ENCODE measurements at regions not wholly inside any gene's neighbourhood (a gene's known extent, or its start where the extent isn't known, plus 50 kb on each side); places are given as distances from the start of the nearest gene placed in this dataset.
A peak's percentile ranks its signal among the peaks of the same experiment; 100 is the strongest.

DNA sequence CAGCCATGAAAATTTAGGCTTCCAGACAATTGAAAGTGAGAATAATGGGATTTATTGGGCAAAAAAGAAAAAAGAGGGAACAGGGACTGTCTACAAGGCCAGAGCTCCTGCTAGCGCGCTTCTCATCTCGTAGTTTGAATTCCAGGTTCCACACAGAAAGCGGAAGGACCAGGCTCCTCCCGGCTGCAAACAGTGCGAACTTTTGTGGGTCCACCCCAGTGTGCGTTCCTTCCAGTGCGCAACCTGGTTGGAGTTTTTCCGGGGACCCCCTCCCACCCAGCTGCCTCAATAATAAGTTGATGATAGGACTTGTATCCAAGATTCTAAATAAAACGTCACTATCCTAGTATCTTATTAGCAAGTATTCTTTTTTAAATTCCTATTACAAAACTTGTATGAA is 467.7 kb upstream of the TUSC1 start (continued):
- TF ChIP-seq, protein P1, sequence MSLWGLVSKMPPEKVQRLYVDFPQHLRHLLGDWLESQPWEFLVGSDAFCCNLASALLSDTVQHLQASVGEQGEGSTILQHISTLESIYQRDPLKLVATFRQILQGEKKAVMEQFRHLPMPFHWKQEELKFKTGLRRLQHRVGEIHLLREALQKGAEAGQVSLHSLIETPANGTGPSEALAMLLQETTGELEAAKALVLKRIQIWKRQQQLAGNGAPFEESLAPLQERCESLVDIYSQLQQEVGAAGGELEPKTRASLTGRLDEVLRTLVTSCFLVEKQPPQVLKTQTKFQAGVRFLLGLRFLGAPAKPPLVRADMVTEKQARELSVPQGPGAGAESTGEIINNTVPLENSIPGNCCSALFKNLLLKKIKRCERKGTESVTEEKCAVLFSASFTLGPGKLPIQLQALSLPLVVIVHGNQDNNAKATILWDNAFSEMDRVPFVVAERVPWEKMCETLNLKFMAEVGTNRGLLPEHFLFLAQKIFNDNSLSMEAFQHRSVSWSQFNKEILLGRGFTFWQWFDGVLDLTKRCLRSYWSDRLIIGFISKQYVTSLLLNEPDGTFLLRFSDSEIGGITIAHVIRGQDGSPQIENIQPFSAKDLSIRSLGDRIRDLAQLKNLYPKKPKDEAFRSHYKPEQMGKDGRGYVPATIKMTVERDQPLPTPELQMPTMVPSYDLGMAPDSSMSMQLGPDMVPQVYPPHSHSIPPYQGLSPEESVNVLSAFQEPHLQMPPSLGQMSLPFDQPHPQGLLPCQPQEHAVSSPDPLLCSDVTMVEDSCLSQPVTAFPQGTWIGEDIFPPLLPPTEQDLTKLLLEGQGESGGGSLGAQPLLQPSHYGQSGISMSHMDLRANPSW (CRISPR knock-in tag; conservative IDR thresholded peaks at IDR 0.05; ENCODE audit: low read depth) = no peak
- TF ChIP-seq KAT7 (CRISPR knock-in tag; IDR thresholded peaks at IDR 0.05; ENCODE audit: borderline replicate concordance) (no peak), ZNF396 (CRISPR knock-in tag; IDR thresholded peaks at IDR 0.05; ENCODE audit: borderline replicate concordance) (no peak), ZNF138 (CRISPR knock-in tag; conservative IDR thresholded peaks at IDR 0.05) (no peak), NR2C2 (CRISPR knock-in tag; IDR thresholded peaks at IDR 0.05) (no peak), NFYB (CRISPR knock-in tag; conservative IDR thresholded peaks at IDR 0.05; ENCODE audit: low read depth) (no peak)

DNA sequence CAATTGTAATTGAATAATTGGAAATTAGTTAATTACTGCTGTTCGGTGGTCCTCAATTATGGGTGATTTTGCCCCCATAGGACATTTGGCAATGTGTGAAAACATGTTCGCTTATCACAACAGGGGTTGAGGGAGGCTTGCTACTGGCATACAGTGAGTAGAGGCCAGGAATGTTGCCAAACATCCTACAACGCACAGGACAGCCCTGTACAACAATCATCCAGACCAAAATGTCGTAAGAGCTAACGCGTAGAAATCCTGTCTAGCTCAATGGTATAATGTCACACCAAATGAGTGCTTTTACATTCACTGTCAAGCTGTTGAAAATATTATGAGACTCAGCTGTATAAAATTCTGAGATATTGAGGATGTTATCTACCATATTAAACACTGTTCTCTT is 464.4 kb upstream of the TUSC1 start:
- no peak overlapping the region for H3K4me3 Mint-ChIP-seq
- peaks cover 8% of the 10 kb centered on the region; the same call in 1 of the 2 replicates for H3K9me3 Mint-ChIP-seq
- peaks cover 4% of the 10 kb centered on the region for H3K4me1 Mint-ChIP-seq
- H3K27me3 Mint-ChIP-seq (ENCODE audit: low read depth) = no peaks in the 10 kb centered on the region
- no peak for TF ChIP-seq ZBTB21 (CRISPR knock-in tag; IDR thresholded peaks at IDR 0.05; ENCODE audit: borderline replicate concordance)
- ATAC-seq = no peak
- CTCF ChIA-PET = no interaction called here
- 0 out of 2 replicates have a peak, but pooled peaks cover 2% of the 10 kb centered on the region for H3K36me3 Mint-ChIP-seq
- POLR2A ChIA-PET = no interaction called here
- no peak overlapping the region for H3K27ac Mint-ChIP-seq
- no peak for DNase-seq (ENCODE audit: low spot score)

DNA sequence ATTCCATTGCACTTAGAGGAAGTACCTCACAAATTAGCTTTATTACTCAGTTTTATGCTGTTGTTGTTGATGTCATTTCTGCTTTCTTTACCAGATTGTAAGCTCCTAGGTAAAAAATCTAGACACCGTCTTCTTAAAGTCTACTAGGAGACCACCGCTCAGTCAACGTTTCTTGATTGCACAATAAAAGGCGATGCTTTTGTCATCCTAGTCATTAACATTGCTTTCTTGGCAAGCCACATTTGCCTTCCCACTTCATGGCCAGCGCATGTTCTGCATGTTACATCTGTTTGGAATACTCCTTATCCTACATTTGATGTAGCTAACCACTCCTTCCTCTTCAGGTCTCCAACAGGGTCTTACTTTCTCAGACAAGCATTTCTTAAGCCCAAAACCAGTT is 464.0 kb upstream of the TUSC1 start:
- ChIA-PET CTCF (no interaction called here), POLR2A (no interaction called here)
- TF ChIP-seq, protein P2, sequence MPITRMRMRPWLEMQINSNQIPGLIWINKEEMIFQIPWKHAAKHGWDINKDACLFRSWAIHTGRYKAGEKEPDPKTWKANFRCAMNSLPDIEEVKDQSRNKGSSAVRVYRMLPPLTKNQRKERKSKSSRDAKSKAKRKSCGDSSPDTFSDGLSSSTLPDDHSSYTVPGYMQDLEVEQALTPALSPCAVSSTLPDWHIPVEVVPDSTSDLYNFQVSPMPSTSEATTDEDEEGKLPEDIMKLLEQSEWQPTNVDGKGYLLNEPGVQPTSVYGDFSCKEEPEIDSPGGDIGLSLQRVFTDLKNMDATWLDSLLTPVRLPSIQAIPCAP (CRISPR knock-in tag; IDR thresholded peaks at IDR 0.05) = no peak
- TF ChIP-seq, protein P3, sequence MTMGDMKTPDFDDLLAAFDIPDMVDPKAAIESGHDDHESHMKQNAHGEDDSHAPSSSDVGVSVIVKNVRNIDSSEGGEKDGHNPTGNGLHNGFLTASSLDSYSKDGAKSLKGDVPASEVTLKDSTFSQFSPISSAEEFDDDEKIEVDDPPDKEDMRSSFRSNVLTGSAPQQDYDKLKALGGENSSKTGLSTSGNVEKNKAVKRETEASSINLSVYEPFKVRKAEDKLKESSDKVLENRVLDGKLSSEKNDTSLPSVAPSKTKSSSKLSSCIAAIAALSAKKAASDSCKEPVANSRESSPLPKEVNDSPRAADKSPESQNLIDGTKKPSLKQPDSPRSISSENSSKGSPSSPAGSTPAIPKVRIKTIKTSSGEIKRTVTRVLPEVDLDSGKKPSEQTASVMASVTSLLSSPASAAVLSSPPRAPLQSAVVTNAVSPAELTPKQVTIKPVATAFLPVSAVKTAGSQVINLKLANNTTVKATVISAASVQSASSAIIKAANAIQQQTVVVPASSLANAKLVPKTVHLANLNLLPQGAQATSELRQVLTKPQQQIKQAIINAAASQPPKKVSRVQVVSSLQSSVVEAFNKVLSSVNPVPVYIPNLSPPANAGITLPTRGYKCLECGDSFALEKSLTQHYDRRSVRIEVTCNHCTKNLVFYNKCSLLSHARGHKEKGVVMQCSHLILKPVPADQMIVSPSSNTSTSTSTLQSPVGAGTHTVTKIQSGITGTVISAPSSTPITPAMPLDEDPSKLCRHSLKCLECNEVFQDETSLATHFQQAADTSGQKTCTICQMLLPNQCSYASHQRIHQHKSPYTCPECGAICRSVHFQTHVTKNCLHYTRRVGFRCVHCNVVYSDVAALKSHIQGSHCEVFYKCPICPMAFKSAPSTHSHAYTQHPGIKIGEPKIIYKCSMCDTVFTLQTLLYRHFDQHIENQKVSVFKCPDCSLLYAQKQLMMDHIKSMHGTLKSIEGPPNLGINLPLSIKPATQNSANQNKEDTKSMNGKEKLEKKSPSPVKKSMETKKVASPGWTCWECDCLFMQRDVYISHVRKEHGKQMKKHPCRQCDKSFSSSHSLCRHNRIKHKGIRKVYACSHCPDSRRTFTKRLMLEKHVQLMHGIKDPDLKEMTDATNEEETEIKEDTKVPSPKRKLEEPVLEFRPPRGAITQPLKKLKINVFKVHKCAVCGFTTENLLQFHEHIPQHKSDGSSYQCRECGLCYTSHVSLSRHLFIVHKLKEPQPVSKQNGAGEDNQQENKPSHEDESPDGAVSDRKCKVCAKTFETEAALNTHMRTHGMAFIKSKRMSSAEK (CRISPR knock-in tag; IDR thresholded peaks at IDR 0.05; ENCODE audit: borderline replicate concordance) = no peak
- H3K27ac Mint-ChIP-seq = no peak overlapping the region
- H3K4me1 Mint-ChIP-seq = peaks cover 4% of the 10 kb centered on the region
- H3K9me3 Mint-ChIP-seq = peaks cover 8% of the 10 kb centered on the region; the same call in 1 of the 2 replicates
- ATAC-seq (no peak), DNase-seq (ENCODE audit: low spot score) (no peak)
- no peak overlapping the region for H3K4me3 Mint-ChIP-seq
- H3K36me3 Mint-ChIP-seq = 0 out of 2 replicates have a peak, but pooled peaks cover 2% of the 10 kb centered on the region
- H3K27me3 Mint-ChIP-seq (ENCODE audit: low read depth) = no peaks in the 10 kb centered on the region

DNA sequence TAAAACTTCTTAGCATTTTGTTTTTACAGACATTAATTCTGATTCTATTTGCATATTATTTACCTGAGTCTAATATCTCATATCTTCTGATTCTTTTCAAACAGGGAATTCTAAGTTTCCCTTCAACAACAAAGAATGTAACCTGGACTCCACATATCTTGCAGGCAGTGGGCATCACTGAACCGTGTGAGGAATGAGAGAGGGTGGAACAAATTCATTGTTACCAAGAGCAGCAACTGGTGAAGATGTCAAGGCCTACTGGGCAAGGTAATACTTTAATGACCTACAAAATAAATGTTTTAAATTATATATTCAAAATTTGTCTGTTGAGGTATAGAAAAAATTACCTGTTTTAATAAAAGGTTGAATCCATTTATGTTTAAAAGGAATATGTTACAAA is 455.3 kb upstream of the TUSC1 start:
- ChIA-PET POLR2A (no interaction called here), CTCF (no interaction called here)
- Mint-ChIP-seq H3K27me3 (ENCODE audit: low read depth) (no peaks in the 10 kb centered on the region), H3K4me3 (no peak overlapping the region), H3K4me1 (peaks cover 9% of the 10 kb centered on the region), H3K27ac (0 out of 2 replicates have a peak overlapping the region, but pooled peaks have one; percentile 44), H3K36me3 (no peaks in the 10 kb centered on the region), H3K9me3 (no peaks in the 10 kb centered on the region)
- ATAC-seq = no peak
- no peak for DNase-seq (ENCODE audit: low spot score)
- TF ChIP-seq NR1H2 (CRISPR knock-in tag; IDR thresholded peaks at IDR 0.05) = no peak
- TF ChIP-seq ETV6 (CRISPR knock-in tag; IDR thresholded peaks at IDR 0.05) = no peak
- no peak for TF ChIP-seq NR3C1 (CRISPR knock-in tag; conservative IDR thresholded peaks at IDR 0.05; ENCODE audit: low read depth)
- no peak for TF ChIP-seq HMGA2 (CRISPR knock-in tag; IDR thresholded peaks at IDR 0.05)
- no peak for TF ChIP-seq ZNF263 (CRISPR knock-in tag; IDR thresholded peaks at IDR 0.05; ENCODE audit: low read depth)
- no peak for TF ChIP-seq MYBL2 (CRISPR knock-in tag; IDR thresholded peaks at IDR 0.05)
- TF ChIP-seq, protein P4, sequence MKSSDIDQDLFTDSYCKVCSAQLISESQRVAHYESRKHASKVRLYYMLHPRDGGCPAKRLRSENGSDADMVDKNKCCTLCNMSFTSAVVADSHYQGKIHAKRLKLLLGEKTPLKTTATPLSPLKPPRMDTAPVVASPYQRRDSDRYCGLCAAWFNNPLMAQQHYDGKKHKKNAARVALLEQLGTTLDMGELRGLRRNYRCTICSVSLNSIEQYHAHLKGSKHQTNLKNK (CRISPR knock-in tag; IDR thresholded peaks at IDR 0.05) = no peak
- TF ChIP-seq ZBTB21 (CRISPR knock-in tag; IDR thresholded peaks at IDR 0.05; ENCODE audit: borderline replicate concordance) = no peak
- TF ChIP-seq, protein P5, sequence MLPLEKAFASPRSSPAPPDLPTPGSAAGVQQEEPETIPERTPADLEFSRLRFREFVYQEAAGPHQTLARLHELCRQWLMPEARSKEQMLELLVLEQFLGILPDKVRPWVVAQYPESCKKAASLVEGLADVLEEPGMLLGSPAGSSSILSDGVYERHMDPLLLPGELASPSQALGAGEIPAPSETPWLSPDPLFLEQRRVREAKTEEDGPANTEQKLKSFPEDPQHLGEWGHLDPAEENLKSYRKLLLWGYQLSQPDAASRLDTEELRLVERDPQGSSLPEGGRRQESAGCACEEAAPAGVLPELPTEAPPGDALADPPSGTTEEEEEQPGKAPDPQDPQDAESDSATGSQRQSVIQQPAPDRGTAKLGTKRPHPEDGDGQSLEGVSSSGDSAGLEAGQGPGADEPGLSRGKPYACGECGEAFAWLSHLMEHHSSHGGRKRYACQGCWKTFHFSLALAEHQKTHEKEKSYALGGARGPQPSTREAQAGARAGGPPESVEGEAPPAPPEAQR (CRISPR knock-in tag; IDR thresholded peaks at IDR 0.05) = no peak
- TF ChIP-seq, protein P6, sequence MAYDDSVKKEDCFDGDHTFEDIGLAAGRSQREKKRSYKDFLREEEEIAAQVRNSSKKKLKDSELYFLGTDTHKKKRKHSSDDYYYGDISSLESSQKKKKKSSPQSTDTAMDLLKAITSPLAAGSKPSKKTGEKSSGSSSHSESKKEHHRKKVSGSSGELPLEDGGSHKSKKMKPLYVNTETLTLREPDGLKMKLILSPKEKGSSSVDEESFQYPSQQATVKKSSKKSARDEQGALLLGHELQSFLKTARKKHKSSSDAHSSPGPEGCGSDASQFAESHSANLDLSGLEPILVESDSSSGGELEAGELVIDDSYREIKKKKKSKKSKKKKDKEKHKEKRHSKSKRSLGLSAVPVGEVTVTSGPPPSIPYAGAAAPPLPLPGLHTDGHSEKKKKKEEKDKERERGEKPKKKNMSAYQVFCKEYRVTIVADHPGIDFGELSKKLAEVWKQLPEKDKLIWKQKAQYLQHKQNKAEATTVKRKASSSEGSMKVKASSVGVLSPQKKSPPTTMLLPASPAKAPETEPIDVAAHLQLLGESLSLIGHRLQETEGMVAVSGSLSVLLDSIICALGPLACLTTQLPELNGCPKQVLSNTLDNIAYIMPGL (CRISPR knock-in tag; IDR thresholded peaks at IDR 0.05) = no peak
- no peak for TF ChIP-seq MXD4 (CRISPR knock-in tag; IDR thresholded peaks at IDR 0.05; ENCODE audit: borderline replicate concordance)
- no peak for TF ChIP-seq JAZF1 (CRISPR knock-in tag; IDR thresholded peaks at IDR 0.05)
